GM21360 (cell line): ENCODE measurements at regions not wholly inside any gene's neighbourhood (a gene's known extent, or its start where the extent isn't known, plus 50 kb on each side); places are given as distances from the start of the nearest gene placed in this dataset.
A peak's percentile ranks its signal among the peaks of the same experiment; 100 is the strongest.

ENCODE experiments used
- ATAC-seq: cut with Tn5 transposase; IDR thresholded peaks from one replicate; pipeline ENCODE4 v1.9.1; 2021; ENCODE audit warnings: mild to moderate bottlenecking, moderate library complexity; ENCODE audit not compliant: unreplicated experiment

- no peak for ATAC-seq
Observed at GRCh38 chr2:186276909-186277308, 209.2 kb upstream of the ZC3H15 start.

- no peak for ATAC-seq
Observed at GRCh38 chr2:186281726-186282125, 204.3 kb upstream of the ZC3H15 start.

GRCh38 chr2:186294248-186294888 is 191.7 kb upstream of the ZC3H15 start:
- no peak for ATAC-seq

GRCh38 chr2:186299610-186300009 is 186.4 kb upstream of the ZC3H15 start:
- no peak for ATAC-seq

GRCh38 chr2:186302263-186302662 is 183.8 kb upstream of the ZC3H15 start:
- ATAC-seq = no peak

- ATAC-seq = no peak
Observed at GRCh38 chr2:186303091-186303490, 183.0 kb upstream of the ZC3H15 start.

- no peak for ATAC-seq
Observed at GRCh38 chr2:186304064-186304463, 182.0 kb upstream of the ZC3H15 start.

- ATAC-seq = no peak
Observed at GRCh38 chr2:186306754-186307153, 179.3 kb upstream of the ZC3H15 start.

- no peak for ATAC-seq
Observed at GRCh38 chr2:186307871-186308270, 178.2 kb upstream of the ZC3H15 start.

GRCh38 chr2:186308347-186308746 is 177.7 kb upstream of the ZC3H15 start:
- no peak for ATAC-seq

GRCh38 chr2:186309901-186310300 is 176.2 kb upstream of the ZC3H15 start:
- ATAC-seq = no peak

GRCh38 chr2:186319105-186319504 is 167.0 kb upstream of the ZC3H15 start:
- ATAC-seq = no peak

GRCh38 chr2:186325827-186326535 is 160.1 kb upstream of the ZC3H15 start:
- no peak for ATAC-seq

- ATAC-seq = no peak
Observed at GRCh38 chr2:186327251-186327868, 158.7 kb upstream of the ZC3H15 start.

GRCh38 chr2:186328838-186329237 is 157.2 kb upstream of the ZC3H15 start:
- no peak for ATAC-seq

- no peak for ATAC-seq
Observed at GRCh38 chr2:186330050-186330449, 156.0 kb upstream of the ZC3H15 start.

GRCh38 chr2:186339716-186340115 is 146.3 kb upstream of the ZC3H15 start:
- no peak for ATAC-seq

- no peak for ATAC-seq
Observed at GRCh38 chr2:186342029-186342428, 144.0 kb upstream of the ZC3H15 start.

GRCh38 chr2:186345745-186346144 is 140.3 kb upstream of the ZC3H15 start:
- no peak for ATAC-seq

- no peak for ATAC-seq
Observed at GRCh38 chr2:186346216-186346615, 139.8 kb upstream of the ZC3H15 start.

GRCh38 chr2:186347472-186347871 is 138.6 kb upstream of the ZC3H15 start:
- peak; percentile 43 for ATAC-seq

GRCh38 chr2:186348200-186348599 is 137.9 kb upstream of the ZC3H15 start:
- ATAC-seq = no peak
